HepG2 (cell line): ENCODE measurements at regions not wholly inside any gene's neighbourhood (a gene's known extent, or its start where the extent isn't known, plus 50 kb on each side); places are given as distances from the start of the nearest gene placed in this dataset.

Experiments
- ATAC-seq: fragments of 200-7000 bp; cut with Tn5 transposase; 3 replicates; pipeline ENCODE4 v1.9.1; 2020; ENCODE audit warnings: mild to moderate bottlenecking, moderate library complexity
- BruUV-seq: library from RNA; stranded (reverse); fragments of 400-500 nt; replicated peaks from 2 replicates; lab custom pipeline; 2021; lab: Mats Ljungman, UMichigan
- CTCF ChIA-PET: fragments of 300-600 bp; formaldehyde crosslinking; extraction: SDS; loops from one replicate; lab custom pipeline; 2021; ENCODE audit warnings: low total read pairs, inconsistent platforms, low intra/inter-chr PET ratio; lab: Yijun Ruan, JAX
- POLR2A ChIA-PET: fragments of 350-600 bp; sonication (Branson Sonifier 250); formaldehyde crosslinking; loops from one replicate; lab custom pipeline; 2020; ENCODE audit warnings: antibody characterized with exemption, inconsistent platforms; lab: Yijun Ruan, JAX
- DNase-seq: peaks from one replicate; pipeline ENCODE4 v3.0.0-alpha.2; 2015; ENCODE audit warnings: low spot score
- FAIRE-seq: peaks from 3 replicates; lab custom pipeline; 2011; peaks lifted over from hg19 to GRCh38; lab: Jason Lieb, UNC
- H2AFZ ChIP-seq: one replicate; pipeline ENCODE4 v1.6.1; 2011; ENCODE audit warnings: low read length, inconsistent platforms
- H3K27ac ChIP-seq: fragments of 300-600 bp; 3 replicates; pipeline ENCODE4 v1.8.0; 2011; ENCODE audit warnings: mixed run types, mild to moderate bottlenecking, mixed read lengths, low read length, inconsistent platforms; ENCODE audit not compliant: insufficient read depth; ENCODE audit errors: extremely low read length
- H3K27me3 ChIP-seq, 2 experiments: fragments of 200-600 bp in 1 of 2; 2 replicates in 1 of 2; 3 replicates in 1 of 2; pipeline versions ENCODE4 v1.6.0 to v1.8.0; 2011; ENCODE audit warnings: low read length in 2 of 2, mild to moderate bottlenecking in 2 of 2, moderate library complexity in 2 of 2, inconsistent platforms in 1 of 2; ENCODE audit not compliant: insufficient read depth in 2 of 2, control insufficient read depth in 1 of 2
- H3K36me3 ChIP-seq, 2 experiments: fragments of 200-600 bp in 1 of 2; replicated peaks in 1 of 2; 2 replicates in 1 of 2; 3 replicates in 1 of 2; pipeline versions ENCODE4 v1.5.1 to v1.8.0; 2011; ENCODE audit warnings: low read length in 2 of 2, inconsistent platforms in 1 of 2; ENCODE audit not compliant: insufficient read depth in 2 of 2, control insufficient read depth in 1 of 2
- H3K4me1 ChIP-seq: 2 replicates; pipeline ENCODE4 v1.5.1; 2012; ENCODE audit warnings: low read length, inconsistent platforms; ENCODE audit not compliant: insufficient read depth
- H3K4me2 ChIP-seq: 2 replicates; pipeline ENCODE4 v1.6.0; 2011; ENCODE audit warnings: low read depth, low read length, inconsistent platforms
- H3K4me3 ChIP-seq, 3 experiments: fragments of 200-600 bp in 1 of 3; sonication (generic), shearing (Covaris generic) in 1 of 3; replicated peaks in 1 of 3; 2 replicates each; pipeline ENCODE4 v1.5.1; 2011 to 2016; ENCODE audit warnings: low read length in 3 of 3, inconsistent platforms in 2 of 3, low read depth in 2 of 3, mild to moderate bottlenecking in 2 of 3, control low read depth in 1 of 3, mixed read lengths in 1 of 3; ENCODE audit not compliant: insufficient read depth in 1 of 3
- H3K79me2 ChIP-seq: one replicate; pipeline ENCODE4 v1.6.1; 2011; ENCODE audit warnings: low read length, inconsistent platforms; ENCODE audit not compliant: insufficient read depth
- H3K9ac ChIP-seq: 2 replicates; pipeline ENCODE4 v1.6.0; 2011; ENCODE audit warnings: mild to moderate bottlenecking, low read depth, low read length, inconsistent platforms; ENCODE audit not compliant: insufficient read depth
- H3K9me3 ChIP-seq: 2 replicates; pipeline ENCODE4 v1.5.1; 2012; ENCODE audit warnings: mild to moderate bottlenecking, low read length
- H4K20me1 ChIP-seq: 2 replicates; pipeline ENCODE4 v1.6.0; 2011; ENCODE audit warnings: inconsistent platforms, mild to moderate bottlenecking, low read length, moderate library complexity; ENCODE audit not compliant: insufficient read depth
- ATF7 ChIP-seq, 2 experiments: fragments of 450-650 bp in 1 of 2; sonication (generic) in 1 of 2; formaldehyde crosslinking in 1 of 2; IDR thresholded peaks; 2 replicates each; pipeline versions ENCODE4 v1.4.0 to v1.6.1; 2016 to 2020; ENCODE audit warnings: antibody characterized with exemption in 1 of 2, mild to moderate bottlenecking in 1 of 2, missing genetic modification reagents in 1 of 2
- CREB1 ChIP-seq, 2 experiments: fragments of 450-650 bp in 1 of 2; IDR thresholded peaks; 2 replicates each; pipeline ENCODE4 v1.6.1; 2016 to 2017; ENCODE audit warnings: control low read depth in 1 of 2, mild to moderate bottlenecking in 1 of 2, missing compliant biosample characterization in 1 of 2, missing genetic modification characterization in 1 of 2
- NFYC ChIP-seq: IDR thresholded peaks from 2 replicates; pipeline ENCODE4 v1.6.1; 2016; ENCODE audit warnings: missing genetic modification reagents, missing compliant biosample characterization
- NRL ChIP-seq: sonication (generic); formaldehyde crosslinking; IDR thresholded peaks from 2 replicates; pipeline ENCODE4 v1.5.0; 2020; ENCODE audit warnings: missing genetic modification reagents, mild to moderate bottlenecking, moderate library complexity, borderline replicate concordance
- RBFOX2 ChIP-seq: fragments of 200-400 bp; formaldehyde crosslinking; IDR thresholded peaks from 2 replicates; pipeline ENCODE4 v1.6.1; 2017; ENCODE audit warnings: low read depth, mild to moderate bottlenecking, low read length
- TRAFD1 ChIP-seq: sonication (generic); formaldehyde crosslinking; IDR thresholded peaks from 2 replicates; pipeline ENCODE4 v1.5.1; 2020; ENCODE audit warnings: missing genetic modification reagents, mild to moderate bottlenecking, borderline replicate concordance
- XBP1 ChIP-seq: sonication (generic); formaldehyde crosslinking; IDR thresholded peaks from 2 replicates; pipeline ENCODE4 v1.5.0; 2020; ENCODE audit warnings: missing genetic modification reagents
- ZBTB21 ChIP-seq: sonication (generic); formaldehyde crosslinking; IDR thresholded peaks from 2 replicates; pipeline ENCODE4 v1.4.0; 2020; ENCODE audit warnings: missing genetic modification reagents
- ZNF251 ChIP-seq: sonication (generic); formaldehyde crosslinking; IDR thresholded peaks from 2 replicates; pipeline ENCODE4 v1.9.0; 2021; ENCODE audit warnings: mild to moderate bottlenecking, missing genetic modification reagents
- ZNF275 ChIP-seq: sonication (generic); formaldehyde crosslinking; IDR thresholded peaks from 2 replicates; pipeline ENCODE4 v1.8.0; 2022; ENCODE audit warnings: missing genetic modification reagents, mild to moderate bottlenecking, inconsistent platforms, borderline replicate concordance
- WGBS: methylation state at CpG from one replicate; pipeline ENCODE4 v1.1.6; 2017; ENCODE audit warnings: low lambda C conversion rate; 5-methylcytosine and 5-hydroxymethylcytosine counted together
- in situ Hi-C: cut with HindIII; loops from 2 replicates; pipeline ENCODE4 v1.10.0; 2017; ENCODE audit warnings: low pct_unique_long_range_greater_than_20kb; ENCODE audit not compliant: extremely low pct_ligation_motif_present
- intact Hi-C: fragments of 100-400 bp; cut with micrococcal nuclease; formaldehyde crosslinking; loops from one replicate; pipeline ENCODE4 v1.10.0; 2022; ENCODE audit not compliant: unreplicated experiment

- Histone ChIP-seq H3K27ac (no peak overlapping the region), H3K36me3 (no peaks in the 10 kb centered on the region), H3K9ac (no peak overlapping the region), H3K79me2 (no peaks in the 10 kb centered on the region), H3K4me1 (no peaks in the 10 kb centered on the region), H3K4me3 (no peak overlapping the region), H3K27me3 (peaks cover 5 to 22% of the 10 kb centered on the region in 2 experiments; a peak in 4 of 5 replicates), H2AFZ (no peak overlapping the region), H3K4me2 (no peak overlapping the region), H3K9me3 (no peaks in the 10 kb centered on the region), H4K20me1 (no peaks in the 10 kb centered on the region)
- DNase-seq (no peak), FAIRE-seq (no peak), ATAC-seq (no peak)
- CTCF ChIA-PET, result no interaction called here
- in situ Hi-C loops, result no loop called here
- intact Hi-C loops, result no loop called here
- POLR2A ChIA-PET, result no interaction called here
- no peak for TF ChIP-seq RBFOX2
- no peak for TF ChIP-seq ZNF275
- no peak for TF ChIP-seq NFYC
- TF ChIP-seq ZNF251 (CRISPR knock-in tag), result no peak
- no peak for TF ChIP-seq XBP1
- no peak for TF ChIP-seq NRL (CRISPR knock-in tag)
- BruUV-seq, result no TSS peak
- 2% methylated on average over 2 of the region's 2 CpGs for WGBS
These were observed 89.4 kb upstream of the C1orf174 start for GRCh38 chr1:3989465-3989864.

- peaks cover 10 to 45% of the 10 kb centered on the region in 2 experiments; a peak in 4 of 5 replicates for H3K27me3 ChIP-seq
- TF ChIP-seq TRAFD1 (CRISPR knock-in tag) (no peak), ATF7 (IDR thresholded peaks at IDR 0.05) (peak; percentile 100), ATF7 (CRISPR knock-in tag; IDR thresholded peaks at IDR 0.05) (no peak), ZBTB21 (CRISPR knock-in tag) (peak; percentile 70; the same call in 1 of the 2 replicates), CREB1 (IDR thresholded peaks at IDR 0.05) (peak; percentile 98), CREB1 (CRISPR knock-in tag; IDR thresholded peaks at IDR 0.05) (no peak)
These were observed 92.1 kb upstream of the C1orf174 start for GRCh38 chr1:3992103-3992556.

More at GRCh38 chr1:3992103-3992556, 92.1 kb upstream of the C1orf174 start:
- Histone ChIP-seq H3K27ac (no peak overlapping the region), H3K4me2 (no peak overlapping the region), H2AFZ (no peak overlapping the region), H3K4me1 (no peaks in the 10 kb centered on the region), H3K79me2 (no peaks in the 10 kb centered on the region), H4K20me1 (no peaks in the 10 kb centered on the region), H3K4me3 (no peak overlapping the region), H3K36me3 (no peaks in the 10 kb centered on the region), H3K9me3 (no peaks in the 10 kb centered on the region), H3K9ac (no peak overlapping the region)
- in situ Hi-C loops, result no loop called here
- BruUV-seq, result no TSS peak
- ATAC-seq, result no peak
- ChIA-PET POLR2A (no interaction called here), CTCF (no interaction called here)
- intact Hi-C loops, result no loop called here
- no peak for FAIRE-seq
- WGBS, result 48% methylated on average over 2 of the region's 2 CpGs
- no peak for DNase-seq
